Choroid plexus epithelial cell (primary cell): ENCODE measurements at regions not wholly inside any gene's neighbourhood (a gene's known extent, or its start where the extent isn't known, plus 50 kb on each side); places are given as distances from the start of the nearest gene placed in this dataset.

Experiments used
- DNase-seq: peaks from one replicate; pipeline ENCODE4 v3.0.0-alpha.2; 2010; ENCODE audit warnings: low read depth
- H3K4me3 ChIP-seq: 2 replicates; pipeline ENCODE4 v1.5.1; 2011; ENCODE audit warnings: low read depth, mild to moderate bottlenecking, control low read depth, low read length, moderate library complexity
- CTCF ChIP-seq: conservative IDR thresholded peaks from 2 replicates; pipeline ENCODE4 v1.5.1; 2011; ENCODE audit warnings: low read depth, mild to moderate bottlenecking, control low read depth, inconsistent platforms, low read length, moderate library complexity

GRCh38 chr20:40397467-40397866 lies 291.6 kb downstream of the MAFB start:
- no peak for TF ChIP-seq CTCF
- no peak for DNase-seq
- H3K4me3 ChIP-seq, result no peak overlapping the region

GRCh38 chr20:40393197-40394079 lies 295.6 kb downstream of the MAFB start:
- no peak for DNase-seq
- TF ChIP-seq CTCF, result no peak
- no peak overlapping the region for H3K4me3 ChIP-seq

- DNase-seq, result no peak
- no peak for TF ChIP-seq CTCF
- no peak overlapping the region for H3K4me3 ChIP-seq
Observed at GRCh38 chr20:40390654-40391053, 298.4 kb downstream of the MAFB start.

- no peak for DNase-seq
- TF ChIP-seq CTCF, result no peak
- H3K4me3 ChIP-seq, result no peak overlapping the region
Observed at GRCh38 chr20:40370800-40371199, 318.2 kb downstream of the MAFB start.

- H3K4me3 ChIP-seq, result no peak overlapping the region
- no peak for DNase-seq
- no peak for TF ChIP-seq CTCF
Observed at GRCh38 chr20:40368876-40369275, 320.2 kb downstream of the MAFB start.

GRCh38 chr20:40361916-40362315 lies 327.1 kb downstream of the MAFB start:
- no peak overlapping the region for H3K4me3 ChIP-seq
- no peak for TF ChIP-seq CTCF
- no peak for DNase-seq
